Glutamatergic neuron (in vitro differentiated cells): ENCODE measurements at regions not wholly inside any gene's neighbourhood (a gene's known extent, or its start where the extent isn't known, plus 50 kb on each side); places are given as distances from the start of the nearest gene placed in this dataset.

ENCODE experiments used
- DNase-seq: peaks from one replicate; pipeline ENCODE4 v3.0.0; 2022
- H3K27ac Mint-ChIP-seq: one replicate; pipeline ENCODE4 v1.8.0; 2020; ENCODE audit warnings: mild to moderate bottlenecking, mixed read lengths, inconsistent platforms; ENCODE audit not compliant: unreplicated experiment
- H3K27me3 Mint-ChIP-seq: one replicate; pipeline ENCODE4 v1.8.0; 2020; ENCODE audit warnings: mild to moderate bottlenecking, moderate library complexity, mixed read lengths, inconsistent platforms; ENCODE audit not compliant: unreplicated experiment
- H3K36me3 Mint-ChIP-seq: one replicate; pipeline ENCODE4 v1.8.0; 2020; ENCODE audit warnings: mild to moderate bottlenecking, mixed read lengths, inconsistent platforms; ENCODE audit not compliant: unreplicated experiment
- H3K4me1 Mint-ChIP-seq: one replicate; pipeline ENCODE4 v1.8.0; 2020; ENCODE audit warnings: mild to moderate bottlenecking, low read depth, mixed read lengths, inconsistent platforms; ENCODE audit not compliant: unreplicated experiment
- H3K4me3 Mint-ChIP-seq: one replicate; pipeline ENCODE4 v1.8.0; 2020; ENCODE audit warnings: mild to moderate bottlenecking, mixed read lengths, inconsistent platforms; ENCODE audit not compliant: unreplicated experiment
- H3K9me3 Mint-ChIP-seq: one replicate; pipeline ENCODE4 v1.8.0; 2020; ENCODE audit warnings: mild to moderate bottlenecking, moderate library complexity, mixed read lengths, inconsistent platforms; ENCODE audit not compliant: unreplicated experiment
- CTCF ChIP-seq: fragments of 200-600 bp; sonication (generic); IDR thresholded peaks from one replicate; pipeline ENCODE4 v1.5.0; 2021; ENCODE audit not compliant: partially characterized antibody, unreplicated experiment

- Mint-ChIP-seq H3K4me1 (no peaks in the 10 kb centered on the region), H3K9me3 (peaks cover 15% of the 10 kb centered on the region), H3K36me3 (peaks cover 13% of the 10 kb centered on the region), H3K27ac (no peak overlapping the region), H3K4me3 (no peak overlapping the region), H3K27me3 (peaks cover 2% of the 10 kb centered on the region)
- no peak for DNase-seq
- no peak for TF ChIP-seq CTCF
These were observed 588.3 kb downstream of the NPHP4 start for GRCh38 chr1:5403935-5404334.

- Mint-ChIP-seq H3K4me1 (no peaks in the 10 kb centered on the region), H3K9me3 (peaks cover 18% of the 10 kb centered on the region), H3K27ac (no peak overlapping the region), H3K36me3 (peaks cover 9% of the 10 kb centered on the region), H3K27me3 (peaks cover 2% of the 10 kb centered on the region), H3K4me3 (no peak overlapping the region)
- no peak for TF ChIP-seq CTCF
- DNase-seq: no peak
These were observed 589.6 kb downstream of the NPHP4 start for GRCh38 chr1:5402618-5403017.

GRCh38 chr1:5399771-5400170 is 592.5 kb downstream of the NPHP4 start:
- DNase-seq: no peak
- Mint-ChIP-seq H3K4me1 (no peaks in the 10 kb centered on the region), H3K27me3 (no peaks in the 10 kb centered on the region), H3K27ac (no peak overlapping the region), H3K36me3 (peaks cover 5% of the 10 kb centered on the region), H3K4me3 (no peak overlapping the region), H3K9me3 (peaks cover 14% of the 10 kb centered on the region)
- TF ChIP-seq CTCF: no peak

GRCh38 chr1:5396593-5396992 is 595.6 kb downstream of the NPHP4 start:
- DNase-seq: no peak
- H3K4me1 Mint-ChIP-seq: no peaks in the 10 kb centered on the region
- no peaks in the 10 kb centered on the region for H3K27me3 Mint-ChIP-seq
- H3K9me3 Mint-ChIP-seq: peaks cover 19% of the 10 kb centered on the region
- no peak overlapping the region for H3K4me3 Mint-ChIP-seq
- no peak for TF ChIP-seq CTCF
- no peak overlapping the region for H3K27ac Mint-ChIP-seq
- H3K36me3 Mint-ChIP-seq: peaks cover 5% of the 10 kb centered on the region

- peaks cover 19% of the 10 kb centered on the region for H3K9me3 Mint-ChIP-seq
- H3K27me3 Mint-ChIP-seq: no peaks in the 10 kb centered on the region
- no peak for DNase-seq
- peaks cover 3% of the 10 kb centered on the region for H3K36me3 Mint-ChIP-seq
- no peak for TF ChIP-seq CTCF
- H3K27ac Mint-ChIP-seq: no peak overlapping the region
- no peak overlapping the region for H3K4me3 Mint-ChIP-seq
- no peaks in the 10 kb centered on the region for H3K4me1 Mint-ChIP-seq
These were observed 598.1 kb downstream of the NPHP4 start for GRCh38 chr1:5394111-5394510.
